Activated T-cell treated with anti-CD3 and anti-CD28 coated beads for 1 hour (primary cell): ENCODE measurements at regions not wholly inside any gene's neighbourhood (a gene's known extent, or its start where the extent isn't known, plus 50 kb on each side); places are given as distances from the start of the nearest gene placed in this dataset.

Experiments used
- DNase-seq: peaks from one replicate; pipeline ENCODE4 v3.0.0-alpha.2; 2020; ENCODE audit warnings: low read depth

DNA sequence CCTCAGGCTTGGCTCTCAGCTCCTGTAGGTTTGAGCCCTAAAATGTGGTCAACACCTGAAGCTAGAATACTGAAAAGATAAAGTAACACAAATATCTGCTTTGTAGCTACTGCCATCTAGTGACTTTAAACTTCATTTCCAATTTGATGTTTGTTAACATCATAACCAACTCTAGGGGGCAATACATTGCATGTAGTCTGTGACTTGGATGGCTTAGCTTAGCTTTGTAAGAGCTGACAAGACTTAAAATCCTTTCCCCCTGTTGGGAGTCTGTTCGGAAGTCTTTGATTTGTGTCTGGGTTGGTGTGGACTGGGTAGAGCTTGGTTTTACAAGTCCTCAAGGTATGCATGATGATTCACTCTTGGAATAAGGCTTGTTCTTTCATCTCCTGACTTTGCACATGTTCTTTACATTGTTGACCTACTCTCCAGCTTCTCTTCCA lies 51.7 kb downstream of the SCN11A start:
- DNase-seq: no peak

DNA sequence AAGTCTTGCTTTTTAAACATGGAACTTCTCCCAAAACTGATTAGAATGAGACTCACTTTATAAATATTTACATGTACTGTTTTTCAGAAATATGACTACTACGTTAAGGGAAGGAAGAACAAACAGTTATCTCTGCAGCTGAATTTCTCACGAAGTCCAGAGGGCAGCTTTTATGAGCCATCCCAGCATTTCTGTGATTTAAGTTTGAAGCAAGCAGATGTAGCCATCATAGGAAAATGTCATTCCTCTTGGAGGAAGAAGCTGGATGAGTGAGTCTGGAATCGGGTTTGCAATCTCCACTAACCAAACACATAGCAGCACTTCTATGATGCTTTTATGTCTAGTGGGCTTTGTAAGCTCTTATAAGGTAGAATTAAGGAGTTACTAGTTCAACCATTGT lies 53.7 kb downstream of the SCN11A start:
- no peak for DNase-seq

GRCh38 chr3:38996193-38996592 lies 55.6 kb downstream of the SCN11A start:
- DNase-seq: no peak

- no peak for DNase-seq
These were observed 57.5 kb downstream of the SCN11A start for GRCh38 chr3:38994251-38994650.

DNA sequence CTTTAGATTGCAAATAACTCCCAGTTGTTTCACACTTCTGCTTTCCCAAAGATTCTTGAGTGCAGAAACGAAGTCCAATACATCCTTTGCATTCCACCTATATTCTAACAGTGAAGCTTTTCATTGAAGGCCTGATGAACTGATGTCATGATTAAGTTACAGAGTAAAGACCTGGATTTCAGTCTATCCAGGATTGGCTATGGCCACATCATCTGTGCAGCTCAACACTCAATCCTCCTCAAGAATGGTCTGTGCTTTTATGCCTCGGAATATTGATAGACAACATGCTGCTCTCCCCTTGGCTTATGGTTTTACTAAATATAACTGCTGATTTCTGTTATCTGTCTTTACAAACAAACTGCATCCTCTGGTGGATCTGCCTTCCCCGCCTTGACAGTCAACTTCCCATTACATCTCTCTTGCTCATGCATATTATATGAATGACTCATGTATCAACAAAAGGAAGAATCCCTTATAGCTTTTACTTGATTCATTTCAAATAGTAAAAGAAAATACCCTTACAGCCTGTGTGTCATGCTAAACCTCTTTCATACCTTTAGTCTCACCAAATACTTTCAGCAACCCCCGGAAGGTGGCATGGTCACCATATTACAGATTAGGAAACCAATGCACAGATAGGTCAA lies 59.5 kb downstream of the SCN11A start:
- no peak for DNase-seq

DNA sequence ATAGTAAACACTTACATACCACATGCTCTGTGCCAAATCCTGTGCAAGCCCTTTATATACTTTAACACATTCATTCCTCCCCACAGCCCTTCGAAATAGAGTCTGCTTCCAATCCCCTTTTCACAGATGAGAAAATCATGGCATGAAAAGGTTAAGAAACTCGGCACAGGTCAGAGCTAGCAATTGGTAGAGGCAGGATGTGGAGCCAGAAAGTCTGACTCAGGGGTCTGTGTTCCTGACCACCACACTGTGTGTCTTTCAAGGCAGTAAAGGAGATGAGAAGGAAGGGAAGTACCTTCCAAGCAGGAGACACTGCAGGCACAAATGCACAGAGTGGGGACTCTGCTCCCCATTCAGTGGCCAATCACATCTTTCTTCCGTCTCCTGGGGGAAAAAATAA lies 61.1 kb downstream of the SCN11A start:
- DNase-seq: no peak

- no peak for DNase-seq
These were observed 61.7 kb downstream of the SCN11A start for GRCh38 chr3:38989917-38990510.

GRCh38 chr3:38988955-38989354 lies 62.8 kb downstream of the SCN11A start:
- DNase-seq: no peak

DNA sequence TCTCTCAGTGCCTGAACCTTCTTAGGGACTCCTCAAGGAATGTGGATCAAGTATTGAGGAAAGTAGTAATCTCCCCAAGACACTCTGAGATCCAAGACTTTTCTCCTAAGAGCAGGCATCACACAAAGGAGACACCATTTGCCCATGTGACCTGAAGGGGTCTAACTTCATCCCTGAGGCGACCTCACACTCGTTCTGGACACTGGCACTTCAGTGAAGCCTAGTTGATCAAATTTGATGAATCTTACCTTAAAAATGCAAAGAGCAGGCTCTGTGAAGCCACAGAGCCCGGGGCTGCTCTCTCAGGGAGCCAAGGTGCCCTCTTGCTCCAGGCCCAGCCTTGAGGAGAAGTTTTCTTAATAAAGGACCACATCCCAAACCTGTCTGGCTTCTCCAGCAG lies 64.3 kb downstream of the SCN11A start:
- DNase-seq: no peak

- DNase-seq: no peak
These were observed 64.8 kb downstream of the SCN11A start for GRCh38 chr3:38986901-38987300.

DNA sequence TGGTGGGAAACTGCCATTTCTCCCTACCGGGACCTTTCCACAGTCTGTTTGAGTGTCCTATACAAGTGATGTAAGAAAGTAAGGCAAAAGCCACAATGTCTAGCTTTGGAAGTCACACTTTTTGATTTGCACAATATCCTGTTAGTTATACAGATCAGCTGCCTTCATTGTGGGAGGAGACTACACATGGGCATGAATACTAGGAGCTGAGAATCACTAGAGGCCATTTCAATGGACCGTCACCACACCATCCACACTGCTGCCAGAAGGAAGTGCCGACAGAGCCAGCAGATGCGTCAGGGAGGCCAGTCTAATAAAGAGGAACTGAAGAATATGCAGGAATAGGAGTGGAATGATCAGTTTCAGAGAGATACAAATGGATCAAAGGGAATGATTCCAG lies 65.8 kb downstream of the SCN11A start:
- DNase-seq: no peak

- DNase-seq: no peak
These were observed 66.2 kb downstream of the SCN11A start for GRCh38 chr3:38985581-38985980.

- DNase-seq: no peak
These were observed 67.0 kb downstream of the SCN11A start for GRCh38 chr3:38984731-38985130.

DNA sequence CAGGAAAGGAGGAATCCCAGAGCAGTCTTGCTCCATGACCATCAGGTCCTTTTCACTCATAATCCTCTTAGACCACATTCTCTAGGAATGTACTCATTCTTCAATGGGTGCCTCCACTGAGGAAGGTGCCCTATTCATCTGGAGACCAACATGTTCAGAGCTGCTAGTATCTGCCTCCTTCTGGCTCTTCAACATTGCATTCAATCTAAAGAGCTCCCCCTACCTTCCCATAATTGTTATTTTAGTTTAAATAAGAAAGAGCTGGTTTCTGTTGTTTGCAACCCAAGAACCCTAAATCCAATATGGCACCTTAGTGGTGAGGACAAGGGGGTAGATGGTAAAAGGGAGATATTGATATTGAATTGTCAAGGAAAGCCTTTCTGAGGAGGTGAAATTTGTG lies 67.6 kb downstream of the SCN11A start:
- no peak for DNase-seq

- DNase-seq: no peak
These were observed 70.8 kb downstream of the SCN11A start for GRCh38 chr3:38980938-38981337.

DNA sequence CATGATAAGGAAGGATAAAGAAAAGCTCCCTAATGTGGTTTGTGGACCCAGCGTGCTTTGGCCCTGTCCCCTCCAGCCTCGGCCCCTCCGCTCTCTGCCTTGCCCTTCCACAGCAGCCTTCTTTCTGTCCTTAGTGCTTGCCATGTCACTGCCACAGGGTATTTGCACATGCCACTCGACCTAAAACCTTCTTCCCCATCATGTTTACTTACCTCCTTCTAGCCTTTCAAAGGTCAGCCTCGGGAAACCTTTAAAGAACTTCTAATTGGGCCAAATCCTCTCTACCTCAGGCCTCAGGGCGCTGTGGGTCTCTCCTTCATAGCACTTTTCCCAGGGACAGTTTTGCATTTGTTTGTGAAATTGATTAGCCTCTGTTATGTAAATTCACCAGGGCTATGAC lies 73.0 kb downstream of the SCN11A start:
- DNase-seq: no peak

DNA sequence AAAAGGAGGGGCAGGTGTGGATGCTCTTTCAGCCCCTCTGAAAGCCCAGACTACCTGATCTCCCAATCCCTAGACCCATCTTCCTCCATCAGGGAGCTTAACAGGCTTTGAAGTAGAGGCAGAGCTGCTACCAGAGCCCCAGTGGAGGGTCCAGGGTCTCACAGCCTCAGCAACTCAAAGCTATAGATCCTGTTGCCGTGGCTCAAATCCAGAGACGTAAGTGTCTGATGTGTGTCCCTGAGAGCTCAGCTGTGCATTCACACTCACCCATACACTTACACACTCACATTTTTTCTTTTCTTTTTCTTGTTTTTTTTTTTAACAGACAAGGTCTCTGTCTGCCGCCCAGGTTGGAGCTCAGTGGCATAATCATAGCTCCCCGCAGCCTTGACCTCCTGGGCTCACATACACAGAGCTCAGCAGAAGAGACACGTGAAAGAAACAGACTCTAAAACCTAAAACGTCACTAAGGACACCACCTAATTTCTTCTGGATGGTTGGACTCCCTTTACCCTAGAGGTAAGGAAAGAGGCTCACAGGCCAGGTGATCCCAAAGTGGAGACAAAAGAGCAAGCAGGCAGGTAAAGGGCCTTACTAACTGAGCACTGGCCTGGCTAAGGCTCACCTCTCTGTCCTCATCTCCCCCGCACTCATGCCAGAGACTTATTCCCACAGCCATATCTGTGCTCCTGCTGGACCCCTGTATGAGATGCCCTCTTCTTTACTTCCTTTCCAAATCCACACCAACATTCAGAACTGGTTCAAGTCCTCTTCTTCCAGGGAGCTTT lies 80.7 kb downstream of the SCN11A start:
- no peak for DNase-seq

- DNase-seq: no peak
These were observed 82.2 kb downstream of the SCN11A start for GRCh38 chr3:38969317-38970235.

DNA sequence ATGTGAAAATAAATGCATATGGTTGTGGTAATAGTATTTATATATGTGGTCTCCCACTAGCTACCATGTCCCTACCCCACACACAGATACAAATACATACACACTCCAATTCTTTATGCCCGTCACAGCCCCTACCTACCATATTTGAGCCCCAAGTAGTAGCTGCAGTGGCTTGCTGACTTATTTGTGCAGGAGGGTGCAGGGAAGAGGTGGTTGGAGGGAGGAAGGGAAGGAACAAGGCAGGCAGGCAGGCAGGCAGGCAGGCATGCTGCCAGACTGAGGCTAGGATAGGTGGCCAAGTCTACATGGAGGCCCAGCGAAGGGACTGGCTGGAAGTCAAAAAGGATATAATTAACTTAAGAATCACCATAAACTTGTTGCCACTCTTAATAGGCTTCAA lies 82.9 kb downstream of the SCN11A start:
- no peak for DNase-seq

DNA sequence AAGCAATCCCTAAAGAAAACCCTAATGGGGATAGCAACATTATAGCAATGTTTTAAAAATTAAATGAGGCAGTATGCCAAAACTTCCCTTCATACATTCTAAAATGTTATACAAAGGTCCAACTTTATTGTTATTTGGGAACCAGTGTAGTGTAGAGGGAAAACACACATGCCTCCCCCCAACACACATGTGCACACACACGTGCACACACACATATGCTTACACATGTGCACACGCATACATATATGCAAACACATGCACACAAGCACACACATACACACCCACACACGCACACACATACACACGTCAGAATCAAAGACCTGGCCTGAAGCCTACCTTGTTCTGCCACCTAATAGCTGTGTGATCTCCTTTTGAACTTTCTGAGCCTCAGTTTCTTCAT lies 83.3 kb downstream of the SCN11A start:
- no peak for DNase-seq

DNA sequence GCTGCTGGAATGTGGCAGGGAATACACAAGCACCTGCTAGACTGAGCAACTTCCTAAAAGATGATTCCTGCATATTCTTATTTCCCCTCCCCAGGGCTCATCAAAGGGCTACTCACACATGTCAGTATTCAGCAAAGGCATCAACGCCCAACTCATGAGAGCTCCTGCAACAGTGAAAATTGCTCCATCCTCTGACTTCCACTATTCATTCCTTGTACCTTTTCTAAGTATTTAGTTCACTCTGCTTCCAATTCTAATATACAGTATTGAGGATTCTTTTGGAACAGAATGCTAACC lies 84.1 kb downstream of the SCN11A start:
- no peak for DNase-seq
